ENCODE measurements at regions not wholly inside any gene's neighbourhood (a gene's known extent, or its start where the extent isn't known, plus 50 kb on each side); places are given as distances from the start of the nearest gene placed in this dataset.

- H3K4me1 ChIP-seq (ENCODE audit: control insufficient read depth, extremely low read depth, insufficient read depth, low read length): no peaks in the 10 kb centered on the region
- POLR2A ChIA-PET: no interaction called here
- dilution Hi-C loops (cut with MboI; ENCODE audit: extremely low pct_ligation_motif_present, low sequenced_read_pairs): no loop called here
- H3K9me3 ChIP-seq (replicated peaks; ENCODE audit: control insufficient read depth, insufficient read depth, low read length): no peaks in the 10 kb centered on the region
- FAIRE-seq (no peak), DNase-seq (ENCODE audit: low read depth, low spot score) (no peak)
- no peaks in the 10 kb centered on the region for H3K27me3 ChIP-seq (ENCODE audit: control insufficient read depth in 2 of 2, insufficient read depth in 2 of 2, low read length in 2 of 2)
- no peak overlapping the region for H2AFZ ChIP-seq (ENCODE audit: low read depth, low read length)
- no peaks in the 10 kb centered on the region for H4K20me1 ChIP-seq (replicated peaks; ENCODE audit: control insufficient read depth, extremely low read depth, insufficient read depth, low read length)
- intact Hi-C loops (cut with micrococcal nuclease): no loop called here
- no peaks in the 10 kb centered on the region for H3K79me2 ChIP-seq (ENCODE audit: control insufficient read depth, insufficient read depth, low read length)
- H3K4me3 ChIP-seq (replicated peaks in 1 of 3; ENCODE audit: insufficient read depth in 1 of 3, low read depth in 1 of 3, low read length in 3 of 3): no peak overlapping the region
- BruUV-seq (replicated peaks): no TSS peak
- no peaks in the 10 kb centered on the region for H3K36me3 ChIP-seq (ENCODE audit: control insufficient read depth in 2 of 2, extremely low read depth in 1 of 2, insufficient read depth in 2 of 2, low read length in 2 of 2)
- CTCF ChIA-PET: no interaction called here
- no peak overlapping the region for H3K4me2 ChIP-seq (ENCODE audit: insufficient read depth, low read length)
- no peaks in the 10 kb centered on the region for H3K9me1 ChIP-seq (replicated peaks; ENCODE audit: control insufficient read depth, extremely low read depth, insufficient read depth, low read length)
- H3K27ac ChIP-seq (ENCODE audit: insufficient read depth, low read depth, low read length): no peak overlapping the region
- no peak for TF ChIP-seq POLR2AphosphoS5 (IDR thresholded peaks at IDR 0.05; ENCODE audit: insufficient read depth, low read depth, low read length)
- no peak overlapping the region for H3K9ac ChIP-seq (replicated peaks; ENCODE audit: extremely low read depth, insufficient read depth, low read length)
These were observed 1428.2 kb downstream of the MRPL39 start for GRCh38 chr21:24179110-24179509.

DNA sequence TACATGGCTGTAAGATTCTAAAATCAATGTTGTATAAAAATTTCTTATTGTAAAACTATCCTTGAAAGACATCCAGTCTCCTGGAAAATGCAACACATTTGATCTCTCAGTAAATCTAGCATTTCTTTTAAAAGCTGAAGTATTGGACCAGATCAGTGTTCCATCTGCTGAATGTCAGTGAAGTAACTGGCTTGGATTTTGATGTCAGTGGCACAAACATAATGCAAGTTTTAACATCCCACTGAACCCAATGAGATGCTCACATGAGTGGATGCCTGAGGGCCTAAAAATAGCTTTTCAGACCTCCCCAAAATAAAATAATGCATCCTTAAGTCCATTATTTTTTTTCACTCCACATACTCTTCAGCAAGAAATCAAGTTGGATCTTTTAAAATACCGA is 1432.2 kb downstream of the MRPL39 start:
- FAIRE-seq: no peak
- CTCF ChIA-PET: no interaction called here
- Histone ChIP-seq H3K9me3 (replicated peaks; ENCODE audit: control insufficient read depth, insufficient read depth, low read length) (no peaks in the 10 kb centered on the region), H3K27me3 (ENCODE audit: control insufficient read depth in 2 of 2, insufficient read depth in 2 of 2, low read length in 2 of 2) (no peaks in the 10 kb centered on the region), H4K20me1 (replicated peaks; ENCODE audit: control insufficient read depth, extremely low read depth, insufficient read depth, low read length) (no peaks in the 10 kb centered on the region), H3K4me2 (ENCODE audit: insufficient read depth, low read length) (no peak overlapping the region), H3K36me3 (ENCODE audit: control insufficient read depth in 2 of 2, extremely low read depth in 1 of 2, insufficient read depth in 2 of 2, low read length in 2 of 2) (no peaks in the 10 kb centered on the region), H3K9ac (replicated peaks; ENCODE audit: extremely low read depth, insufficient read depth, low read length) (no peak overlapping the region), H3K79me2 (ENCODE audit: control insufficient read depth, insufficient read depth, low read length) (no peaks in the 10 kb centered on the region), H3K9me1 (replicated peaks; ENCODE audit: control insufficient read depth, extremely low read depth, insufficient read depth, low read length) (no peaks in the 10 kb centered on the region), H3K4me3 (replicated peaks in 1 of 3; ENCODE audit: insufficient read depth in 1 of 3, low read depth in 1 of 3, low read length in 3 of 3) (no peak overlapping the region), H2AFZ (ENCODE audit: low read depth, low read length) (no peak overlapping the region), H3K4me1 (ENCODE audit: control insufficient read depth, extremely low read depth, insufficient read depth, low read length) (no peaks in the 10 kb centered on the region), H3K27ac (ENCODE audit: insufficient read depth, low read depth, low read length) (no peak overlapping the region)
- intact Hi-C loops (cut with micrococcal nuclease): no loop called here
- POLR2A ChIA-PET: no interaction called here
- TF ChIP-seq CTCF (IDR thresholded peaks at IDR 0.05; ENCODE audit: extremely low read depth in 1 of 2, insufficient read depth in 1 of 2, low read depth in 1 of 2, low read length in 2 of 2) (no peak), MAX (IDR thresholded peaks at IDR 0.05; ENCODE audit: insufficient read depth, insufficient read length) (no peak), JUN (IDR thresholded peaks at IDR 0.05; ENCODE audit: borderline replicate concordance, insufficient read depth, insufficient read length, low read depth) (no peak), POLR2AphosphoS5 (IDR thresholded peaks at IDR 0.05; ENCODE audit: insufficient read depth, low read depth, low read length) (no peak), MYC (IDR thresholded peaks at IDR 0.05; ENCODE audit: low read depth, low read length) (no peak), EZH2 (IDR thresholded peaks at IDR 0.05; ENCODE audit: borderline replicate concordance, low read depth, low read length, severe bottlenecking) (no peak), GATA2 (IDR thresholded peaks at IDR 0.05; ENCODE audit: insufficient read depth, insufficient read length, low read depth, low read length) (no peak), FOS (IDR thresholded peaks at IDR 0.05; ENCODE audit: borderline replicate concordance, insufficient read depth, low read length) (no peak), POLR2A (IDR thresholded peaks at IDR 0.05; ENCODE audit: low read depth, low read length) (no peak)
- dilution Hi-C loops (cut with MboI; ENCODE audit: extremely low pct_ligation_motif_present, low sequenced_read_pairs): no loop called here
- BruUV-seq (replicated peaks): no TSS peak
- DNase-seq (ENCODE audit: low read depth, low spot score): no peak

All from endothelial cell of umbilical vein (primary cell).